Neural cell (in vitro differentiated cells): ENCODE measurements at regions not wholly inside any gene's neighbourhood (a gene's known extent, or its start where the extent isn't known, plus 50 kb on each side); places are given as distances from the start of the nearest gene placed in this dataset.

Source experiments
- H2AFZ ChIP-seq: fragments of 200-600, 300-800 bp; sonication (generic), shearing (Covaris generic); 2 replicates; pipeline ENCODE4 v1.6.0; 2014; ENCODE audit warnings: low read depth, mild to moderate bottlenecking, antibody characterized with exemption, low read length, moderate library complexity
- H3F3A ChIP-seq: fragments of 200-600 bp; shearing (Covaris generic); 2 replicates; pipeline ENCODE4 v1.6.1; 2016; ENCODE audit warnings: mild to moderate bottlenecking, moderate library complexity, mixed read lengths, antibody characterized with exemption, low read length; ENCODE audit not compliant: insufficient read depth, poor library complexity, severe bottlenecking
- H3K27ac ChIP-seq: fragments of 200-600, 300-800 bp; sonication (generic), shearing (Covaris generic); 2 replicates; pipeline ENCODE4 v1.5.1; 2014; ENCODE audit warnings: mild to moderate bottlenecking, low read length, moderate library complexity
- H3K27me3 ChIP-seq: fragments of 300-800, 200-600 bp; sonication (generic), shearing (Covaris generic); 2 replicates; pipeline ENCODE4 v1.6.0; 2014; ENCODE audit warnings: mild to moderate bottlenecking, low read depth, low read length, moderate library complexity; ENCODE audit not compliant: insufficient read depth
- H3K36me3 ChIP-seq: fragments of 300-800, 200-600 bp; sonication (generic), shearing (Covaris generic); 2 replicates; pipeline ENCODE4 v1.5.1; 2014; ENCODE audit warnings: mild to moderate bottlenecking, antibody characterized with exemption, low read length, moderate library complexity; ENCODE audit not compliant: insufficient read depth
- H3K4me2 ChIP-seq: fragments of 300-800, 200-600 bp; sonication (generic), shearing (Covaris generic); 2 replicates; pipeline ENCODE4 v1.6.0; 2014; ENCODE audit warnings: mild to moderate bottlenecking, low read length
- H3K4me3 ChIP-seq: fragments of 300-800, 200-600 bp; sonication (generic), shearing (Covaris generic); 2 replicates; pipeline ENCODE4 v1.5.1; 2014; ENCODE audit warnings: mild to moderate bottlenecking, low read length, moderate library complexity
- H3K79me2 ChIP-seq: fragments of 200-600 bp; shearing (Covaris generic); replicated peaks from 2 replicates; pipeline ENCODE4 v1.6.0; 2014; ENCODE audit warnings: mild to moderate bottlenecking, low read length, moderate library complexity; ENCODE audit not compliant: insufficient read depth
- H3K9ac ChIP-seq: fragments of 300-800, 200-600 bp; sonication (generic), shearing (Covaris generic); 2 replicates; pipeline ENCODE4 v1.6.1; 2016; ENCODE audit warnings: mild to moderate bottlenecking, low read length, mixed read lengths
- H3K9me2 ChIP-seq: fragments of 200-600 bp; shearing (Covaris generic); 2 replicates; pipeline ENCODE4 v1.6.1; 2016; ENCODE audit warnings: mild to moderate bottlenecking, low read length, mixed read lengths; ENCODE audit not compliant: insufficient read depth
- H3K9me3 ChIP-seq: fragments of 200-600, 300-800 bp; sonication (generic), shearing (Covaris generic); 2 replicates; pipeline ENCODE4 v1.6.1; 2016; ENCODE audit warnings: mild to moderate bottlenecking, mixed run types, low read length, moderate library complexity, mixed read lengths
- H4K20me1 ChIP-seq: fragments of 200-600 bp; shearing (Covaris generic); 2 replicates; pipeline ENCODE4 v1.6.1; 2016; ENCODE audit warnings: mild to moderate bottlenecking, mixed run types; ENCODE audit not compliant: insufficient read depth
- CTCF ChIP-seq: fragments of 450-650 bp; IDR thresholded peaks from 2 replicates; pipeline ENCODE4 v1.5.1; 2014; ENCODE audit warnings: antibody characterized with exemption, mild to moderate bottlenecking, moderate library complexity; ENCODE audit not compliant: poor library complexity, severe bottlenecking
- EP300 ChIP-seq: fragments of 450-650 bp; conservative IDR thresholded peaks from 2 replicates; pipeline ENCODE4 v1.6.1; 2014; ENCODE audit warnings: antibody characterized with exemption, mild to moderate bottlenecking, moderate library complexity; ENCODE audit not compliant: poor library complexity, severe bottlenecking
- EZH2 ChIP-seq: fragments of 200-600, 300-800 bp; shearing (Covaris generic), sonication (generic); IDR thresholded peaks from 2 replicates; pipeline ENCODE4 v1.6.1; 2014; ENCODE audit warnings: antibody characterized with exemption, low read length, borderline replicate concordance, mild to moderate bottlenecking; ENCODE audit not compliant: insufficient read depth, poor library complexity, severe bottlenecking
- MXI1 ChIP-seq: fragments of 450-650 bp; conservative IDR thresholded peaks from 2 replicates; pipeline ENCODE4 v1.6.1; 2014; ENCODE audit warnings: antibody characterized with exemption, mild to moderate bottlenecking; ENCODE audit not compliant: poor library complexity, severe bottlenecking
- POLR2AphosphoS5 ChIP-seq: IDR thresholded peaks from 2 replicates; pipeline ENCODE4 v1.6.1; 2012
- RAD21 ChIP-seq: fragments of 450-650 bp; conservative IDR thresholded peaks from 2 replicates; pipeline ENCODE4 v1.6.1; 2014; ENCODE audit warnings: antibody characterized with exemption, mild to moderate bottlenecking, moderate library complexity
- SMC3 ChIP-seq: fragments of 450-650 bp; conservative IDR thresholded peaks from 2 replicates; pipeline ENCODE4 v1.6.1; 2014; ENCODE audit warnings: antibody characterized with exemption, mild to moderate bottlenecking, moderate library complexity; ENCODE audit not compliant: poor library complexity
- TAF1 ChIP-seq: IDR thresholded peaks from 2 replicates; pipeline ENCODE4 v1.6.1; 2012; ENCODE audit warnings: low read depth
- TF ChIP-seq, protein P1 (sequence below): IDR thresholded peaks from 2 replicates; pipeline ENCODE4 v1.6.1; 2012; ENCODE audit warnings: borderline replicate concordance

- Histone ChIP-seq H3F3A (no peaks in the 10 kb centered on the region), H3K4me2 (no peak overlapping the region), H4K20me1 (no peaks in the 10 kb centered on the region), H3K4me3 (no peak overlapping the region), H3K27ac (no peak overlapping the region), H3K9me3 (no peaks in the 10 kb centered on the region), H3K9me2 (no peaks in the 10 kb centered on the region), H2AFZ (no peak overlapping the region), H3K79me2 (no peaks in the 10 kb centered on the region), H3K9ac (no peak overlapping the region), H3K36me3 (no peaks in the 10 kb centered on the region), H3K27me3 (no peaks in the 10 kb centered on the region)
- TF ChIP-seq EP300: no peak
- no peak for TF ChIP-seq EZH2
- TF ChIP-seq POLR2AphosphoS5: no peak
- TF ChIP-seq SMC3: no peak
- no peak for TF ChIP-seq CTCF
- no peak for TF ChIP-seq RAD21
- TF ChIP-seq, protein P1, sequence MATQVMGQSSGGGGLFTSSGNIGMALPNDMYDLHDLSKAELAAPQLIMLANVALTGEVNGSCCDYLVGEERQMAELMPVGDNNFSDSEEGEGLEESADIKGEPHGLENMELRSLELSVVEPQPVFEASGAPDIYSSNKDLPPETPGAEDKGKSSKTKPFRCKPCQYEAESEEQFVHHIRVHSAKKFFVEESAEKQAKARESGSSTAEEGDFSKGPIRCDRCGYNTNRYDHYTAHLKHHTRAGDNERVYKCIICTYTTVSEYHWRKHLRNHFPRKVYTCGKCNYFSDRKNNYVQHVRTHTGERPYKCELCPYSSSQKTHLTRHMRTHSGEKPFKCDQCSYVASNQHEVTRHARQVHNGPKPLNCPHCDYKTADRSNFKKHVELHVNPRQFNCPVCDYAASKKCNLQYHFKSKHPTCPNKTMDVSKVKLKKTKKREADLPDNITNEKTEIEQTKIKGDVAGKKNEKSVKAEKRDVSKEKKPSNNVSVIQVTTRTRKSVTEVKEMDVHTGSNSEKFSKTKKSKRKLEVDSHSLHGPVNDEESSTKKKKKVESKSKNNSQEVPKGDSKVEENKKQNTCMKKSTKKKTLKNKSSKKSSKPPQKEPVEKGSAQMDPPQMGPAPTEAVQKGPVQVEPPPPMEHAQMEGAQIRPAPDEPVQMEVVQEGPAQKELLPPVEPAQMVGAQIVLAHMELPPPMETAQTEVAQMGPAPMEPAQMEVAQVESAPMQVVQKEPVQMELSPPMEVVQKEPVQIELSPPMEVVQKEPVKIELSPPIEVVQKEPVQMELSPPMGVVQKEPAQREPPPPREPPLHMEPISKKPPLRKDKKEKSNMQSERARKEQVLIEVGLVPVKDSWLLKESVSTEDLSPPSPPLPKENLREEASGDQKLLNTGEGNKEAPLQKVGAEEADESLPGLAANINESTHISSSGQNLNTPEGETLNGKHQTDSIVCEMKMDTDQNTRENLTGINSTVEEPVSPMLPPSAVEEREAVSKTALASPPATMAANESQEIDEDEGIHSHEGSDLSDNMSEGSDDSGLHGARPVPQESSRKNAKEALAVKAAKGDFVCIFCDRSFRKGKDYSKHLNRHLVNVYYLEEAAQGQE: no peak
- no peak for TF ChIP-seq TAF1
- TF ChIP-seq MXI1: no peak
Observed at GRCh38 chr9:78927099-78927940, 630.4 kb downstream of the PSAT1 start.

DNA sequence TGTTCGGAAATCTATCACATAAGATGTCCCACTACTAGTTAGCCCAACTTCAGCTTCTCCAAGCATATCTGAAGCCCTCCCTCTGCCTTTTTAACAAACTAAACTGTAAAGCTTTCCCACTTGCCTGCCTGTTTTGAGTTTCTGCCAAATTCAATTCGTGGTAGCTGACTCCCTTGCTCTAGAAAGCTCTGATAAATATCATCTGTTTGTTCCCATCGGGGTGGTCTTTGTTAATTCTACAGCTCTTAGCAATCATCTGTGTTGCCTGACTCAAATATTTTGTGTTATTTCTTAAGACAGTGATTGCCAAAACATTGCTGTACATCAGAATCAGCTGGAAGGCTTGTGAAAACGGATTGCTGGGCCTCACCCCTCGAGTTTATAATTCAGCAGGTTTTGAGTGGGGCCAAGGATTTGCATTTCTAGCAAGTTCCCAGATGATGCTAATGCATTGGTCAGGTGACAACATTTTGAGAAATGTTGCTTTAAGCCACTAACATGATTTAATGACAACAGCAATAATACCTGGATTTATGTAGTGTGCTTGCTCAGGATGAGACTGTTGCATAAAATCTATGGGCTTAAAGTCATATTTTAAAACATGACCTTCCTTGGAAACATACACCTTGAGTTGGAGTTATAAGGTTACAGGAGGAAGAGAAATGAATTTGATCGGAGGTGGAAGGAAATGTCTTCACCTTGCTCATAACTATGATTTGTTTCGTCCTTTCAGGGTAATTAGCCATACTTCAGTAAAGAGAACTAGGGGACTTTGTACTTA lies 631.9 kb downstream of the PSAT1 start:
- Histone ChIP-seq H3K36me3 (no peaks in the 10 kb centered on the region), H2AFZ (no peak overlapping the region), H3K4me3 (no peak overlapping the region), H4K20me1 (no peaks in the 10 kb centered on the region), H3K79me2 (no peaks in the 10 kb centered on the region), H3K9me2 (no peaks in the 10 kb centered on the region), H3K9me3 (no peaks in the 10 kb centered on the region), H3K9ac (no peak overlapping the region), H3F3A (no peaks in the 10 kb centered on the region), H3K27me3 (no peaks in the 10 kb centered on the region), H3K4me2 (no peak overlapping the region), H3K27ac (no peak overlapping the region)
- TF ChIP-seq RAD21 (no peak), TAF1 (no peak), SMC3 (no peak), POLR2AphosphoS5 (no peak), MXI1 (no peak), EZH2 (no peak), CTCF (no peak), EP300 (no peak)
- TF ChIP-seq, protein P1: no peak
